GM06990 (cell line): ENCODE measurements at regions not wholly inside any gene's neighbourhood (a gene's known extent, or its start where the extent isn't known, plus 50 kb on each side); places are given as distances from the start of the nearest gene placed in this dataset.
"Not testable (repeated sequence)": the region's sequence is repeated elsewhere in the genome, so short reads cannot be mapped to it uniquely, and the experiment has no call there.

Experiments
- DNase-seq: peaks from one replicate; pipeline ENCODE4 v3.0.0-alpha.2; 2011; ENCODE audit not compliant: insufficient read length; ENCODE audit errors: extremely low read depth
- H3K27me3 ChIP-seq: replicated peaks from 2 replicates; pipeline ENCODE4 v1.6.0; 2011; ENCODE audit warnings: low read length; ENCODE audit not compliant: control insufficient read depth, insufficient read depth
- H3K36me3 ChIP-seq: 2 replicates; pipeline ENCODE4 v1.5.1; 2011; ENCODE audit warnings: low read length; ENCODE audit not compliant: control insufficient read depth, insufficient read depth
- H3K4me3 ChIP-seq: replicated peaks from 2 replicates; pipeline ENCODE4 v1.5.1; 2011; ENCODE audit warnings: low read depth, mild to moderate bottlenecking, control low read depth, low read length
- TF ChIP-seq, protein P1 (sequence below): IDR thresholded peaks from 2 replicates; pipeline ENCODE4 v1.5.1; 2011; ENCODE audit warnings: low read length, control low read depth, mild to moderate bottlenecking, inconsistent platforms; ENCODE audit not compliant: insufficient read depth, poor library complexity, severe bottlenecking

DNA sequence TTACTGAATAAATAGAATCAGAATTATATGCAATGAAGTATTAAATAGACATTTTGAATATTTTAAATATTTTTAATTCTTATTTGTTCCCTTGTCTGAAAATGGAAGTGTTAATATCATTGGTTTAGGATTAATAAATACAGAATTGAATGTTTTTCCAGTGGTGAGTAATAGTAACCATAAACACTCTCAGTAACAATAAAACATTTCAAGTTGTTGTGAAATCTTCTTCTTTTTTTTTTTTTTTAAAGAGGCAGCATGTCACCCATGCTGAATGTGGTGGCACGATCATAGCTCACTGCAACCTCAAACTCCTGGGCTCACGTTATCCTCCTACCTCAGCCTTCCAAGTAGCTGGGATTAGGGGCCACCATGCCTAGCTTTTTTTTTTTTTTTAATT lies 86.2 kb upstream of the ZBTB18 start:
- H3K4me3 ChIP-seq: no peak overlapping the region
- TF ChIP-seq, protein P1, sequence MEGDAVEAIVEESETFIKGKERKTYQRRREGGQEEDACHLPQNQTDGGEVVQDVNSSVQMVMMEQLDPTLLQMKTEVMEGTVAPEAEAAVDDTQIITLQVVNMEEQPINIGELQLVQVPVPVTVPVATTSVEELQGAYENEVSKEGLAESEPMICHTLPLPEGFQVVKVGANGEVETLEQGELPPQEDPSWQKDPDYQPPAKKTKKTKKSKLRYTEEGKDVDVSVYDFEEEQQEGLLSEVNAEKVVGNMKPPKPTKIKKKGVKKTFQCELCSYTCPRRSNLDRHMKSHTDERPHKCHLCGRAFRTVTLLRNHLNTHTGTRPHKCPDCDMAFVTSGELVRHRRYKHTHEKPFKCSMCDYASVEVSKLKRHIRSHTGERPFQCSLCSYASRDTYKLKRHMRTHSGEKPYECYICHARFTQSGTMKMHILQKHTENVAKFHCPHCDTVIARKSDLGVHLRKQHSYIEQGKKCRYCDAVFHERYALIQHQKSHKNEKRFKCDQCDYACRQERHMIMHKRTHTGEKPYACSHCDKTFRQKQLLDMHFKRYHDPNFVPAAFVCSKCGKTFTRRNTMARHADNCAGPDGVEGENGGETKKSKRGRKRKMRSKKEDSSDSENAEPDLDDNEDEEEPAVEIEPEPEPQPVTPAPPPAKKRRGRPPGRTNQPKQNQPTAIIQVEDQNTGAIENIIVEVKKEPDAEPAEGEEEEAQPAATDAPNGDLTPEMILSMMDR: no peak
- no peaks in the 10 kb centered on the region for H3K27me3 ChIP-seq
- DNase-seq: no peak
- no peaks in the 10 kb centered on the region for H3K36me3 ChIP-seq

DNA sequence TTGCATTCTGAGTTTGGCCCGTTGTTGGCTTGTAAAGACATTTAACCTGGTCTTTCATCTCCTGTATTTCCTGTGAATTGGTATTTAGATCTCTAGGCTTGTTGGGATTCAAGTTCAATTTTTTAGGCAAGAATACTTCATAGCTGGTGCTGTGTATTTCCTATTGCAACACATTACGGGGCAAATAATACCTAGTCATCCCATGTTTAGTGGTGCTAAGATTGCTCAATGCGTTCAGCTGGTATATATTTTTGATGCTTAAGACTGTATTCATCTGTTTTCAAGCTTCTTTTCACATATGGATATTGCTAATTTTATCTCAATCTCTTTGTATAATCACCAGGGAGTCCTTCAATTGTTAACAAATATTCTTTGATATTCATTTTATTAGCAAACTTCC lies 87.5 kb upstream of the ZBTB18 start:
- no peak for DNase-seq
- TF ChIP-seq, protein P1: no peak
- Histone ChIP-seq H3K27me3 (no peaks in the 10 kb centered on the region), H3K36me3 (no peaks in the 10 kb centered on the region), H3K4me3 (no peak overlapping the region)

DNA sequence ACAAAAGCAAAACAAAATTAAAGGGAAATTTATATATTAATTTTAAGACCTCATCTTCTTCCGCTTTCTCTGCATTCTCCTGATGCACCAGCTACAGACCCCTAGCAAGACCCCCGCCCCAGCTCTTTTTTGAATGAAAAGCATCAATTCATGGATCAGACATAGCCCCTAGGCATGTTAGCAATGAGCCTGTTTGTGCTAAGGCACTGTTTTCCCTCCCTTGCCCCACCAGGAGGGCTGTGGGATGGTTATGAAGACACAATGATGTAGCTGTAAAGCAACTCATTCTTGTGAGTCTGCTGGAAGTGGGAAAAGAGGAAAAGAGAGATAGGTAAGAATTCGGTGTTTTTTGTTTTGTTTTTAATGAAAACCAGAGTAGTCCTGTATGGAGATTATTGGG lies 88.5 kb upstream of the ZBTB18 start:
- H3K4me3 ChIP-seq: no peak overlapping the region
- H3K36me3 ChIP-seq: no peaks in the 10 kb centered on the region
- DNase-seq: no peak
- no peaks in the 10 kb centered on the region for H3K27me3 ChIP-seq
- TF ChIP-seq, protein P1: no peak

- no peaks in the 10 kb centered on the region for H3K36me3 ChIP-seq
- TF ChIP-seq, protein P1: no peak
- H3K4me3 ChIP-seq: no peak overlapping the region
- no peak for DNase-seq
- no peaks in the 10 kb centered on the region for H3K27me3 ChIP-seq
Measured at GRCh38 chr1:243959998-243960397, 91.1 kb upstream of the ZBTB18 start.

DNA sequence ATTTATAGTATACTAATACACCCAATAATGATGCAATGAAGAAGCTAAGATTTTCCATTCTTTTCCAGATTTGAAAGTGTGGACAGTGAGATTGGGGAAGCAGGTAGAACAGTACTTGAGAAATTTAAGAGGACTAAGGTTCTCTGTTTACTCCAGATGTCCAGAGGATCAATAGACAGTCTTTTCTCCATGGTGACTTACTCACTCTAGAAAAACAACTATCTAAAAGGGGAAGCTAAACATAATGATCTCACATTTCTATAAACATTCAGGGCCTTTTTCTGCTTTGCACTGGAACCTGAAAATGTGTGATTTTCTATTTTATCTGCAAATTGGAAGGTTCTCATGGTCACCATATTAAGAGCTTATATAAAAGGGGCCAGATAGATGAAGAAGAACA lies 93.9 kb upstream of the ZBTB18 start:
- no peaks in the 10 kb centered on the region for H3K36me3 ChIP-seq
- H3K27me3 ChIP-seq: no peaks in the 10 kb centered on the region
- H3K4me3 ChIP-seq: no peak overlapping the region
- DNase-seq: no peak
- TF ChIP-seq, protein P1: no peak

DNA sequence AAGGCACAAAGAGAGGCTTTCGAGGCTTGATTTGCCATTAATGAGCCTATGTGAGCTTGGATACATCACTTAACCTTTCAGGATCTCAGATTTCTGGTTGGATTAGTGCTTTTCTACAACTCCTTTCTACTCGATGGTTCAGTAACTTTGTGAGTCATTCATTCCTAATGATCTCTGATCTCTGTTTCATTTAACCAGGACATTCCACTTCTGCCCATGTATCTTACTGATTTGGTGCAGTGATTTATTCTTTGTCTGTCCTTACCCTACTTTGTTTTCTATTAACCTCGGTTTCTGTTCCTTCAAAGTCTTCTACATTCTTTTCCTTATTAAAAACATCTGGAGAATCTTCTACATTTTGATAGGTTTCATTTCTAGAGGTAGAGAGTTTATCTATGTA lies 94.6 kb upstream of the ZBTB18 start:
- DNase-seq: no peak

GRCh38 chr1:243951207-243951606 lies 99.9 kb upstream of the ZBTB18 start:
- H3K36me3 ChIP-seq, H3K4me3 ChIP-seq: not testable (repeated sequence)

More for the DNA sequence above, 94.6 kb upstream of the ZBTB18 start:
- no peaks in the 10 kb centered on the region for H3K27me3 ChIP-seq
- no peak overlapping the region for H3K4me3 ChIP-seq
- TF ChIP-seq, protein P1: no peak
- H3K36me3 ChIP-seq: no peaks in the 10 kb centered on the region

More at GRCh38 chr1:243951207-243951606, 99.9 kb upstream of the ZBTB18 start:
- H3K27me3 ChIP-seq, DNase-seq: not testable (repeated sequence)
